Kidney epithelial cell (primary cell): ENCODE measurements at regions not wholly inside any gene's neighbourhood (a gene's known extent, or its start where the extent isn't known, plus 50 kb on each side); places are given as distances from the start of the nearest gene placed in this dataset.

Experiments
- DNase-seq: peaks from one replicate; pipeline ENCODE4 v3.0.0-alpha.2; 2010; ENCODE audit warnings: low read depth
- H3K27me3 ChIP-seq: 2 replicates; pipeline ENCODE4 v1.6.0; 2011; ENCODE audit warnings: low read length; ENCODE audit not compliant: control insufficient read depth, insufficient read depth
- H3K36me3 ChIP-seq: 2 replicates; pipeline ENCODE4 v1.5.1; 2011; ENCODE audit warnings: low read length; ENCODE audit not compliant: control insufficient read depth, insufficient read depth
- H3K4me3 ChIP-seq: 2 replicates; pipeline ENCODE4 v1.5.1; 2011; ENCODE audit warnings: low read depth, mild to moderate bottlenecking, control low read depth, low read length
- CTCF ChIP-seq: IDR thresholded peaks from 2 replicates; pipeline ENCODE4 v1.5.1; 2011; ENCODE audit warnings: mild to moderate bottlenecking, moderate library complexity, low read length, control low read depth, inconsistent platforms; ENCODE audit not compliant: insufficient read depth, poor library complexity, severe bottlenecking

GRCh38 chr13:111530137-111530870 lies 209.9 kb downstream of the TEX29 start:
- DNase-seq = no peak
- TF ChIP-seq CTCF = no peak
- Histone ChIP-seq H3K27me3 (peaks cover 17% of the 10 kb centered on the region), H3K36me3 (no peaks in the 10 kb centered on the region), H3K4me3 (no peak overlapping the region)

GRCh38 chr13:111531505-111531904 lies 211.1 kb downstream of the TEX29 start:
- TF ChIP-seq CTCF = no peak
- H3K4me3 ChIP-seq = no peak overlapping the region
- peaks cover 17% of the 10 kb centered on the region for H3K27me3 ChIP-seq
- no peak for DNase-seq
- H3K36me3 ChIP-seq = no peaks in the 10 kb centered on the region

GRCh38 chr13:111532111-111532510 lies 211.7 kb downstream of the TEX29 start:
- no peak for DNase-seq

GRCh38 chr13:111533900-111534683 lies 213.7 kb downstream of the TEX29 start:
- TF ChIP-seq CTCF = no peak
- DNase-seq = no peak
- peaks cover 17% of the 10 kb centered on the region for H3K27me3 ChIP-seq

More at GRCh38 chr13:111532111-111532510, 211.7 kb downstream of the TEX29 start:
- no peak for TF ChIP-seq CTCF
- no peaks in the 10 kb centered on the region for H3K36me3 ChIP-seq
- no peak overlapping the region for H3K4me3 ChIP-seq
- peaks cover 17% of the 10 kb centered on the region for H3K27me3 ChIP-seq

GRCh38 chr13:111534751-111535522 lies 214.5 kb downstream of the TEX29 start:
- H3K4me3 ChIP-seq = no peak overlapping the region
- H3K27me3 ChIP-seq = peaks cover 17% of the 10 kb centered on the region
- DNase-seq = no peak
- no peaks in the 10 kb centered on the region for H3K36me3 ChIP-seq
- no peak for TF ChIP-seq CTCF

More at GRCh38 chr13:111533900-111534683, 213.7 kb downstream of the TEX29 start:
- H3K36me3 ChIP-seq = no peaks in the 10 kb centered on the region
- no peak overlapping the region for H3K4me3 ChIP-seq
